ENCODE measurements at regions not wholly inside any gene's neighbourhood (a gene's known extent, or its start where the extent isn't known, plus 50 kb on each side); places are given as distances from the start of the nearest gene placed in this dataset.

GRCh38 chr10:77726732-77727131, 89.1 kb upstream of the KCNMA1 start (continued):
- TF ChIP-seq HMGA2 (CRISPR knock-in tag; IDR thresholded peaks at IDR 0.05) (no peak), CREM (CRISPR knock-in tag; IDR thresholded peaks at IDR 0.05) (no peak)

GRCh38 chr10:77726301-77726700, 88.7 kb upstream of the KCNMA1 start:
- DNase-seq (ENCODE audit: low spot score) (no peak), ATAC-seq (no peak)
- Mint-ChIP-seq H3K4me3 (no peak overlapping the region), H3K4me1 (0 out of 2 replicates have a peak, but pooled peaks cover 2% of the 10 kb centered on the region), H3K27ac (no peak overlapping the region), H3K27me3 (ENCODE audit: low read depth) (no peaks in the 10 kb centered on the region), H3K9me3 (peaks cover 5% of the 10 kb centered on the region; the same call in 1 of the 2 replicates), H3K36me3 (no peaks in the 10 kb centered on the region)
- ChIA-PET POLR2A (no interaction called here), CTCF (no interaction called here)
- TF ChIP-seq HMGA2 (CRISPR knock-in tag; IDR thresholded peaks at IDR 0.05): peak; percentile 91
- no peak for TF ChIP-seq ZNF138 (CRISPR knock-in tag; conservative IDR thresholded peaks at IDR 0.05)

GRCh38 chr10:77724820-77725219, 87.2 kb upstream of the KCNMA1 start:
- no peak for DNase-seq (ENCODE audit: low spot score)
- ChIA-PET POLR2A (no interaction called here), CTCF (no interaction called here)
- Mint-ChIP-seq H3K27me3 (ENCODE audit: low read depth) (no peaks in the 10 kb centered on the region), H3K4me1 (0 out of 2 replicates have a peak, but pooled peaks cover 2% of the 10 kb centered on the region), H3K27ac (no peak overlapping the region), H3K36me3 (no peaks in the 10 kb centered on the region), H3K4me3 (no peak overlapping the region), H3K9me3 (peaks cover 5% of the 10 kb centered on the region; the same call in 1 of the 2 replicates)
- ATAC-seq: no peak
- TF ChIP-seq ZBTB43 (CRISPR knock-in tag; IDR thresholded peaks at IDR 0.05): no peak
- TF ChIP-seq FOXP4 (CRISPR knock-in tag; IDR thresholded peaks at IDR 0.05): no peak
- TF ChIP-seq USF1 (CRISPR knock-in tag; IDR thresholded peaks at IDR 0.05): no peak
- TF ChIP-seq ZNF317 (CRISPR knock-in tag; IDR thresholded peaks at IDR 0.05; ENCODE audit: borderline replicate concordance, low read depth): no peak
- TF ChIP-seq TCF7 (CRISPR knock-in tag; IDR thresholded peaks at IDR 0.05; ENCODE audit: low read depth): no peak
- no peak for TF ChIP-seq PRDM15 (CRISPR knock-in tag; IDR thresholded peaks at IDR 0.05)
- no peak for TF ChIP-seq KAT7 (CRISPR knock-in tag; IDR thresholded peaks at IDR 0.05; ENCODE audit: borderline replicate concordance)
- no peak for TF ChIP-seq ZNF219 (CRISPR knock-in tag; IDR thresholded peaks at IDR 0.05; ENCODE audit: borderline replicate concordance)
- no peak for TF ChIP-seq ZNF512 (CRISPR knock-in tag; IDR thresholded peaks at IDR 0.05; ENCODE audit: borderline replicate concordance)
- TF ChIP-seq ZNF416 (CRISPR knock-in tag; IDR thresholded peaks at IDR 0.05): no peak
- TF ChIP-seq ARID4B (CRISPR knock-in tag; IDR thresholded peaks at IDR 0.05; ENCODE audit: borderline replicate concordance): no peak
- no peak for TF ChIP-seq ATF3 (CRISPR knock-in tag; conservative IDR thresholded peaks at IDR 0.05)
- no peak for TF ChIP-seq CDX4 (CRISPR knock-in tag; IDR thresholded peaks at IDR 0.05; ENCODE audit: borderline replicate concordance)
- no peak for TF ChIP-seq ZNF671 (CRISPR knock-in tag; IDR thresholded peaks at IDR 0.05)
- no peak for TF ChIP-seq FOXJ3 (CRISPR knock-in tag; IDR thresholded peaks at IDR 0.05; ENCODE audit: borderline replicate concordance)

Data from WTC11 (cell line).